Vagina (tissue), 2 donors: ENCODE measurements at regions not wholly inside any gene's neighbourhood (a gene's known extent, or its start where the extent isn't known, plus 50 kb on each side); places are given as distances from the start of the nearest gene placed in this dataset.

Experiments
- DNase-seq, 2 donors: peaks; one replicate each; pipeline ENCODE4 v3.0.0-alpha.2; 2017; ENCODE audit errors: extremely low spot score in 2 of 2
- H3K27ac ChIP-seq: fragments of 200-600 bp; sonication (generic); one replicate; pipeline ENCODE4 v1.5.1; 2019
- H3K27me3 ChIP-seq: fragments of 200-600 bp; sonication (generic); one replicate; pipeline ENCODE4 v1.5.1; 2019
- H3K36me3 ChIP-seq, 2 donors: fragments of 200-600 bp; sonication (generic); one replicate each; pipeline ENCODE4 v1.5.1; 2017 to 2019
- H3K4me1 ChIP-seq: fragments of 200-600 bp; sonication (generic); one replicate; pipeline ENCODE4 v1.5.1; 2019
- H3K4me3 ChIP-seq, 2 donors: fragments of 200-600 bp; sonication (generic); 1 replicate in 1 of 2; 2 replicates in 1 of 2; pipeline ENCODE4 v1.5.1; 2016 to 2019
- H3K9me3 ChIP-seq: fragments of 200-600 bp; sonication (generic); one replicate; pipeline ENCODE4 v1.5.1; 2019
- POLR2A ChIP-seq, 2 donors: fragments of 450-650 bp; IDR thresholded peaks; one replicate each; pipeline ENCODE4 v1.6.1; 2017; ENCODE audit warnings: antibody characterized with exemption in 2 of 2, mild to moderate bottlenecking in 2 of 2, moderate library complexity in 2 of 2
- POLR2AphosphoS5 ChIP-seq, 2 donors: sonication (generic); formaldehyde crosslinking; IDR thresholded peaks; one replicate each; pipeline ENCODE4 v1.9.0; 2017; ENCODE audit warnings: antibody characterized with exemption in 2 of 2, mild to moderate bottlenecking in 2 of 2, low read depth in 1 of 2; ENCODE audit not compliant: insufficient read depth in 1 of 2
- intact Hi-C: fragments of 100-400 bp; cut with DNase I; formaldehyde crosslinking; loops from one replicate; pipeline ENCODE4 v1.15.1; 2023
- TF ChIP-seq, protein P1 (sequence below), 3 experiments: fragments of 450-650 bp in 2 of 3; fragments of 200-600 bp in 1 of 3; sonication (generic) in 1 of 3; IDR thresholded peaks; one replicate each; pipeline ENCODE4 v1.5.1; 2017 to 2019; ENCODE audit warnings: antibody characterized with exemption in 3 of 3, mild to moderate bottlenecking in 2 of 3, moderate library complexity in 2 of 3

DNA sequence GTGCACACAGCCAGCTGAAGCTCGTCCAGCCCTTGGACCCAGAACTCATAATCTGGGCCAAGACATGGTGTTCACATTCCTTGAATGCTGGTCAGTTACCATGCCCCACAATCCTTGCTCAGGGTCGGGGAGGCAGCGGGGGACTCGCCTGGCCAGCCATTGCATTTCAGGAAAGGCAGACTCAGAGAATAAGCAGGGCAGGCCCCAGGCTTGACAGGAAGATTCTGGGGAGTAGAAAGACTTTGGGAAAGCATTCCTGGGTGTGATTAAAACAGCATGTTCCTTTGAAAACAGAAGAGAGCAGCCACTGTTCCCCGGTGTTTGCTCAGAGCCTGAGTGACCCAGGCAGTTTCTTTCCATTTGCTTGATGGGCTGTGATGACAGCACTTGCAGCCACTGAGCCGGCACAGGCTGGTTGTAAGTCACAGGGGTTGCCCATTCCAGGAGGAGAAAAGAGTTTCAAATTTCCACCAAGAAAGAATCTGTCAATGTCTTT is 473.7 kb downstream of the TYW1 start:
- H3K36me3 ChIP-seq = no peaks in the 10 kb centered on the region
- H3K4me3 ChIP-seq = no peak overlapping the region
- H3K9me3 ChIP-seq = no peaks in the 10 kb centered on the region
- intact Hi-C loops = no loop called here
- no peak overlapping the region for H3K27ac ChIP-seq
- H3K27me3 ChIP-seq = no peaks in the 10 kb centered on the region
- no peaks in the 10 kb centered on the region for H3K4me1 ChIP-seq
- TF ChIP-seq, protein P1, sequence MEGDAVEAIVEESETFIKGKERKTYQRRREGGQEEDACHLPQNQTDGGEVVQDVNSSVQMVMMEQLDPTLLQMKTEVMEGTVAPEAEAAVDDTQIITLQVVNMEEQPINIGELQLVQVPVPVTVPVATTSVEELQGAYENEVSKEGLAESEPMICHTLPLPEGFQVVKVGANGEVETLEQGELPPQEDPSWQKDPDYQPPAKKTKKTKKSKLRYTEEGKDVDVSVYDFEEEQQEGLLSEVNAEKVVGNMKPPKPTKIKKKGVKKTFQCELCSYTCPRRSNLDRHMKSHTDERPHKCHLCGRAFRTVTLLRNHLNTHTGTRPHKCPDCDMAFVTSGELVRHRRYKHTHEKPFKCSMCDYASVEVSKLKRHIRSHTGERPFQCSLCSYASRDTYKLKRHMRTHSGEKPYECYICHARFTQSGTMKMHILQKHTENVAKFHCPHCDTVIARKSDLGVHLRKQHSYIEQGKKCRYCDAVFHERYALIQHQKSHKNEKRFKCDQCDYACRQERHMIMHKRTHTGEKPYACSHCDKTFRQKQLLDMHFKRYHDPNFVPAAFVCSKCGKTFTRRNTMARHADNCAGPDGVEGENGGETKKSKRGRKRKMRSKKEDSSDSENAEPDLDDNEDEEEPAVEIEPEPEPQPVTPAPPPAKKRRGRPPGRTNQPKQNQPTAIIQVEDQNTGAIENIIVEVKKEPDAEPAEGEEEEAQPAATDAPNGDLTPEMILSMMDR (IDR thresholded peaks at IDR 0.05) = no peak
- TF ChIP-seq POLR2AphosphoS5 (IDR thresholded peaks at IDR 0.05; ENCODE audit: insufficient read depth in 1 of 2, low read depth in 1 of 2) (peak in 1 of 2 donors; percentile 62), POLR2A (IDR thresholded peaks at IDR 0.05) (no peak)
- DNase-seq = no peak

DNA sequence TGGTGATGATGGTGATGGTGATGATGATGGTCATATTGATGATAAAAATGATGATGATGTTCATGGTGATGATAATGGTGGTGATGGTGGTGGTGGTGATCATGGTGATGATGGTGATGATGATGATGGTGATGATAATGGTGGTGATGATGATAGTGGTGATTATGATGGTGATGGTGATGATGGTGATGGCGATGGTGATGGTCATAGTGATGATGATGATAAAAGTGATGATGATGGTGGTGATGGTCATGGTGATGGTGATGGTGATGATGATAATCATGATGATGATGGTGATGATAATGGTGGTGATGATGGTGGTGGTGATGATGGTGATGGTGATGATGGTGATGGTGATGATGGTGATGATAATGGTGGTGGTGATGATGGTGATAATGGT is 478.7 kb downstream of the TYW1 start:
- intact Hi-C loops = no loop called here

DNA sequence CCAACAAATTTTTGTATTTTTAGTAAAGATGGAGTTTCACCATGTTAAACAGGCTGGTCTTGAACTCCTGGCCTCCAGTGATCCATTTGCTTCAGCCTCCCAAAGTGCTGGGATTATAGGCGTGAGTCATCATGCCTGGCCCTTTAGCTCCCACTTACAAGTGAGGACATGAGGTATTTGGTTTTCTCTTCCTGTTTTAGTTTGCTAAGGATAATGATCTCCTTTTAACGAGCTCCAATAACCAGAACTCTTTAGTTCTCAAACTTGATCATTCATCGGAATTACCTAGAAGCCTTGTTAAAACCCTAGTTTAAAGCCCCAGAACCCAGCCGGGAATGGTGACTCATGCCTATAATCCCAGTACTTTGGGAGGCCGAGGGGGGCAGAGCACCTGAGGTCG is 481.4 kb downstream of the TYW1 start:
- intact Hi-C loops = no loop called here
- no peak for TF ChIP-seq POLR2AphosphoS5 (IDR thresholded peaks at IDR 0.05; ENCODE audit: insufficient read depth in 1 of 2, low read depth in 1 of 2)
- TF ChIP-seq POLR2A (IDR thresholded peaks at IDR 0.05) = no peak
- TF ChIP-seq, protein P1 (IDR thresholded peaks at IDR 0.05) = no peak

More for the DNA sequence above, 478.7 kb downstream of the TYW1 start:
- no peaks in the 10 kb centered on the region for H3K36me3 ChIP-seq
- DNase-seq = no peak
- no peaks in the 10 kb centered on the region for H3K4me1 ChIP-seq
- no peaks in the 10 kb centered on the region for H3K9me3 ChIP-seq
- no peak overlapping the region for H3K27ac ChIP-seq
- TF ChIP-seq POLR2A (IDR thresholded peaks at IDR 0.05) = no peak
- TF ChIP-seq, protein P1 (IDR thresholded peaks at IDR 0.05) = no peak
- no peak for TF ChIP-seq POLR2AphosphoS5 (IDR thresholded peaks at IDR 0.05; ENCODE audit: insufficient read depth in 1 of 2, low read depth in 1 of 2)
- H3K27me3 ChIP-seq = no peaks in the 10 kb centered on the region
- H3K4me3 ChIP-seq = no peak overlapping the region

GRCh38 chr7:67484244-67484751 is 487.7 kb downstream of the TYW1 start:
- no peak for DNase-seq

More for the DNA sequence above, 481.4 kb downstream of the TYW1 start:
- DNase-seq = no peak
- no peaks in the 10 kb centered on the region for H3K9me3 ChIP-seq
- H3K27me3 ChIP-seq = no peaks in the 10 kb centered on the region
- no peak overlapping the region for H3K4me3 ChIP-seq
- no peak overlapping the region for H3K27ac ChIP-seq
- no peaks in the 10 kb centered on the region for H3K4me1 ChIP-seq
- H3K36me3 ChIP-seq = no peaks in the 10 kb centered on the region

DNA sequence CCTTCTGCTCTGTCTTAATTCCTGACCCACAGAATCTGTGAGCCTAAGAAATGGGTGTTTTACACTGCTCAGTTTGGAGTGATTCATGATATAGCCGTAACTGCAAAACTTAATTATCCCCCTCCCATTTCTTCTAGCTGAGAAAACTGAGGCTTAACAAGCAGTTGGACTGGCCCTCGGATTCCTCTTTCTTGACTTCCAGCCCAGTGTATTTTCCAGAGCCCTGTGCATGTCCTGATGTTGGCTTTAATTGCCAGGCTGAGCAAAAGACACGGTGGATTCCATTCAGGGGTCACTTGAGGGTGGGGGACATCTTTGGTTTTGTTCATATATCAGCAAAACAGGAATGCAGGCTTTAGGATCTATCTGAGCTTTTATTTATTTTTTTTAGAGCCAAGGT is 489.8 kb downstream of the TYW1 start:
- Histone ChIP-seq H3K4me3 (no peak overlapping the region), H3K4me1 (peaks cover 5% of the 10 kb centered on the region), H3K36me3 (no peaks in the 10 kb centered on the region), H3K27ac (no peak overlapping the region), H3K27me3 (no peaks in the 10 kb centered on the region), H3K9me3 (no peaks in the 10 kb centered on the region)
- intact Hi-C loops = no loop called here
- TF ChIP-seq POLR2AphosphoS5 (IDR thresholded peaks at IDR 0.05; ENCODE audit: insufficient read depth in 1 of 2, low read depth in 1 of 2) = no peak
- TF ChIP-seq, protein P1 (IDR thresholded peaks at IDR 0.05) = no peak
- TF ChIP-seq POLR2A (IDR thresholded peaks at IDR 0.05) = no peak
- no peak for DNase-seq

More at GRCh38 chr7:67484244-67484751, 487.7 kb downstream of the TYW1 start:
- no peaks in the 10 kb centered on the region for H3K36me3 ChIP-seq
- TF ChIP-seq, protein P1 (IDR thresholded peaks at IDR 0.05) = peak; percentile 30 to 64 (median 33)
- no peak for TF ChIP-seq POLR2AphosphoS5 (IDR thresholded peaks at IDR 0.05; ENCODE audit: insufficient read depth in 1 of 2, low read depth in 1 of 2)
- no peak for TF ChIP-seq POLR2A (IDR thresholded peaks at IDR 0.05)
- H3K4me3 ChIP-seq = no peak overlapping the region
- intact Hi-C loops = no loop called here
- H3K9me3 ChIP-seq = no peaks in the 10 kb centered on the region
- H3K27me3 ChIP-seq = no peaks in the 10 kb centered on the region
- H3K27ac ChIP-seq = no peak overlapping the region
- H3K4me1 ChIP-seq = peaks cover 5% of the 10 kb centered on the region
